Midbrain (tissue), 1 donor: ENCODE measurements at regions not wholly inside any gene's neighbourhood (a gene's known extent, or its start where the extent isn't known, plus 50 kb on each side); places are given as distances from the start of the nearest gene placed in this dataset.

ENCODE experiments used
- DNase-seq: peaks from one replicate; lab custom pipeline; 2025; lab: John Stamatoyannopoulos, UW

- DNase-seq: no peak
These were observed 115.8 kb upstream of the SERTAD2 start for GRCh38 chr2:64769392-64770044.

- DNase-seq: no peak
These were observed 116.5 kb upstream of the SERTAD2 start for GRCh38 chr2:64770137-64770780.

- DNase-seq: no peak
These were observed 117.1 kb upstream of the SERTAD2 start for GRCh38 chr2:64770781-64771334.

- no peak for DNase-seq
These were observed 118.0 kb upstream of the SERTAD2 start for GRCh38 chr2:64771737-64772136.

GRCh38 chr2:64773461-64774118, 119.9 kb upstream of the SERTAD2 start:
- no peak for DNase-seq

GRCh38 chr2:64777841-64778240, 124.1 kb upstream of the SERTAD2 start:
- no peak for DNase-seq

GRCh38 chr2:64779117-64779690, 125.5 kb upstream of the SERTAD2 start:
- no peak for DNase-seq

GRCh38 chr2:64780041-64780440, 126.3 kb upstream of the SERTAD2 start:
- DNase-seq: no peak

- DNase-seq: no peak
These were observed 128.1 kb upstream of the SERTAD2 start for GRCh38 chr2:64781711-64782390.

GRCh38 chr2:64784168-64785061, 130.7 kb upstream of the SERTAD2 start:
- no peak for DNase-seq

GRCh38 chr2:64785245-64785644, 131.5 kb upstream of the SERTAD2 start:
- no peak for DNase-seq

- DNase-seq: no peak
These were observed 132.8 kb upstream of the SERTAD2 start for GRCh38 chr2:64786343-64787018.

- no peak for DNase-seq
These were observed 133.3 kb upstream of the SERTAD2 start for GRCh38 chr2:64787019-64787365.

- DNase-seq: no peak
These were observed 134.0 kb upstream of the SERTAD2 start for GRCh38 chr2:64787698-64788097.

- DNase-seq: no peak
These were observed 136.0 kb upstream of the SERTAD2 start for GRCh38 chr2:64789466-64790320.

- no peak for DNase-seq
These were observed 138.6 kb upstream of the SERTAD2 start for GRCh38 chr2:64792300-64792699.

- no peak for DNase-seq
These were observed 139.4 kb upstream of the SERTAD2 start for GRCh38 chr2:64792995-64793639.

- no peak for DNase-seq
These were observed 140.0 kb upstream of the SERTAD2 start for GRCh38 chr2:64793701-64794100.

- DNase-seq: no peak
These were observed 140.8 kb upstream of the SERTAD2 start for GRCh38 chr2:64794426-64794995.
